GM23338 (cell line): ENCODE measurements at regions not wholly inside any gene's neighbourhood (a gene's known extent, or its start where the extent isn't known, plus 50 kb on each side); places are given as distances from the start of the nearest gene placed in this dataset.
A peak's percentile ranks its signal among the peaks of the same experiment; 100 is the strongest.

Experiments
- ATAC-seq: fragments of 200-7000 bp; cut with Tn5 transposase; 3 replicates; pipeline ENCODE4 v1.9.1; 2020
- DNase-seq: peaks from one replicate; pipeline ENCODE4 v3.0.0-alpha.2; 2015; ENCODE audit warnings: low spot score
- H2AFZ ChIP-seq: fragments of 200-600 bp; sonication (generic); 2 replicates; pipeline ENCODE4 v1.8.0; 2016; ENCODE audit warnings: antibody characterized with exemption, mild to moderate bottlenecking, moderate library complexity
- H3F3A ChIP-seq: fragments of 200-600 bp; sonication (generic); replicated peaks from 2 replicates; pipeline ENCODE4 v1.8.0; 2017; ENCODE audit warnings: antibody characterized with exemption, mixed run types, low read depth
- H3K27ac ChIP-seq: fragments of 200-600 bp; sonication (generic); 2 replicates; pipeline ENCODE4 v1.6.1; 2016; ENCODE audit warnings: low read depth
- H3K27me3 ChIP-seq: fragments of 200-600 bp; sonication (generic); 2 replicates; pipeline ENCODE4 v1.8.0; 2016; ENCODE audit warnings: mild to moderate bottlenecking, mixed run types, moderate library complexity; ENCODE audit not compliant: insufficient read depth
- H3K36me3 ChIP-seq: fragments of 200-600 bp; sonication (generic); 2 replicates; pipeline ENCODE4 v1.8.0; 2016; ENCODE audit warnings: mild to moderate bottlenecking; ENCODE audit not compliant: insufficient read depth
- H3K4me1 ChIP-seq: fragments of 200-600 bp; sonication (generic); 2 replicates; pipeline ENCODE4 v1.8.0; 2016; ENCODE audit warnings: mild to moderate bottlenecking, moderate library complexity; ENCODE audit not compliant: insufficient read depth
- H3K4me2 ChIP-seq: fragments of 200-600 bp; sonication (generic); 2 replicates; pipeline ENCODE4 v1.7.1; 2017; ENCODE audit warnings: mixed run types
- H3K4me3 ChIP-seq: fragments of 200-600 bp; sonication (generic); 2 replicates; pipeline ENCODE4 v1.6.1; 2016; ENCODE audit warnings: mixed run types
- H3K79me2 ChIP-seq: fragments of 200-600 bp; sonication (generic); replicated peaks from 2 replicates; pipeline ENCODE4 v1.8.0; 2017; ENCODE audit warnings: mild to moderate bottlenecking; ENCODE audit not compliant: insufficient read depth
- H3K9me2 ChIP-seq: fragments of 200-600 bp; sonication (generic); 2 replicates; pipeline ENCODE4 v1.8.0; 2017; ENCODE audit not compliant: insufficient read depth
- H4K20me1 ChIP-seq: fragments of 200-600 bp; sonication (generic); replicated peaks from 2 replicates; pipeline ENCODE4 v1.8.0; 2017; ENCODE audit warnings: mild to moderate bottlenecking; ENCODE audit not compliant: insufficient read depth
- H3K27ac Mint-ChIP-seq: 2 replicates; pipeline ENCODE4 v1.8.0; 2020; ENCODE audit warnings: inconsistent platforms, mild to moderate bottlenecking, moderate library complexity, mixed read lengths
- H3K27me3 Mint-ChIP-seq: 3 replicates; pipeline ENCODE4 v1.8.0; 2022; ENCODE audit warnings: low read depth, mild to moderate bottlenecking, moderate library complexity, mixed read lengths, inconsistent platforms; ENCODE audit not compliant: insufficient read depth, poor library complexity
- H3K36me3 Mint-ChIP-seq: 3 replicates; pipeline ENCODE4 v1.8.0; 2021; ENCODE audit warnings: low read depth, mild to moderate bottlenecking, inconsistent platforms, moderate library complexity, mixed read lengths
- H3K4me1 Mint-ChIP-seq: 3 replicates; pipeline ENCODE4 v1.8.0; 2020; ENCODE audit warnings: mild to moderate bottlenecking, inconsistent platforms, mixed read lengths
- H3K4me3 Mint-ChIP-seq: 3 replicates; pipeline ENCODE4 v1.8.0; 2021; ENCODE audit warnings: moderate library complexity, mild to moderate bottlenecking, inconsistent platforms, mixed read lengths
- H3K9me3 Mint-ChIP-seq: 3 replicates; pipeline ENCODE4 v1.8.0; 2020; ENCODE audit warnings: moderate library complexity, mild to moderate bottlenecking, inconsistent platforms, mixed read lengths
- EZH2 ChIP-seq: fragments of 200-600 bp; sonication (generic); IDR thresholded peaks from one replicate; pipeline ENCODE4 v1.8.0; 2017; ENCODE audit warnings: antibody characterized with exemption, mild to moderate bottlenecking, low read depth; ENCODE audit not compliant: unreplicated experiment
- NANOG ChIP-seq: IDR thresholded peaks from 2 replicates; pipeline ENCODE4 v1.6.1; 2016; ENCODE audit warnings: antibody characterized with exemption, borderline replicate concordance
- POLR2AphosphoS5 ChIP-seq: IDR thresholded peaks from 2 replicates; pipeline ENCODE4 v1.6.1; 2016; ENCODE audit warnings: antibody characterized with exemption, low read depth
- STAT1 ChIP-seq: IDR thresholded peaks from one replicate; pipeline ENCODE4 v1.6.1; 2016; ENCODE audit warnings: antibody characterized with exemption; ENCODE audit not compliant: unreplicated experiment
- ZNF331 ChIP-seq: fragments of 250-450 bp; sonication (Bioruptor Pico); IDR thresholded peaks from 2 replicates; pipeline ENCODE4 v1.5.0; 2020; ENCODE audit warnings: low read depth, mild to moderate bottlenecking, moderate library complexity
- TF ChIP-seq, protein P1 (sequence below): fragments of 250-450 bp; sonication (Bioruptor Pico); IDR thresholded peaks from 2 replicates; pipeline ENCODE4 v1.5.0; 2020; ENCODE audit warnings: mild to moderate bottlenecking, moderate library complexity
- TF ChIP-seq, protein P2 (sequence below): IDR thresholded peaks from one replicate; pipeline ENCODE4 v1.6.1; 2018; ENCODE audit warnings: antibody characterized with exemption; ENCODE audit not compliant: unreplicated experiment
- TF ChIP-seq, protein P3 (sequence below), 2 experiments: fragments of 200-600 bp in 1 of 2; sonication (generic) in 1 of 2; conservative IDR thresholded peaks; 2 replicates each; pipeline versions ENCODE4 v1.5.1 to v1.6.1; 2016 to 2017; ENCODE audit warnings: antibody characterized with exemption in 2 of 2, low read depth in 2 of 2, mild to moderate bottlenecking in 2 of 2, moderate library complexity in 1 of 2

DNA sequence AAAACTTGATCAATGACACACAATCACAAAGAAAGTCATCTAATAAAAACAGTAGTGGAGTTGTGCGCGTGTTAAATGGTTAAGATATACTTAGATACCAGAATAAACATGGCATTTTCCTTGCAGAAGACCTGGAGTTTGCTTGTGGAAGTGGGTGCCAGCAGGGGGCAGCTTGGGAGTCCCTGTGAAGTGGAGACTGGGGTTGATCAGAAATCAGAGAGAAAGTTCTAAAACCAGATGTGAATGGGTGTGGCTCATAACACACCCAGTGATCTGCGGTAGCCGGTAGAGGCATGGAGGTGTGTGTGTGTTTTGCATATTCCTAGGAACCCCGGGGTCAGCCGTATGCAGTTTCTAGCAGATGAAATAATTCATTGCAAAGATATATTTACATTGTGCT lies 300.1 kb upstream of the TRIB2 start:
- no peak for ATAC-seq
- peaks cover 13% of the 10 kb centered on the region; the same call in 2 of the 3 replicates for H3K9me3 Mint-ChIP-seq

DNA sequence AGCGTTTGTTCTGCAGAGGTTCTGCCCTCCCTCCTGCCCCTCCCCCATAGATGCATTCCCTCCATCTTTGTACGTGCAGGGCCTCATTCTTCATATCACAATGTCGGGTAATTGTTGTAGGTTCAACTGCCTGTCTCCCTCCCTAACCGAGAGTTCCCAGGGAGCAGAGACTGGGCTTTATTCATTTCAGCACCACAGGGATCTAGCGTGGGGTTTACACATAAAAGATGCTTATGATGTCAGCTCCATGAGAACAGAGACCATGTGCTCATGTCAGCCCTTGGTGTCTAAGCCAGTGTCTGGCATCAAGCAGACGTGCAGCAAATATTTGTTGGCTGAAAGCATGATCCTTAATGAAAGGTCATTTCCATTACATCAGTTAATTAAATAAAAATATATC lies 298.9 kb upstream of the TRIB2 start:
- no peak overlapping the region for H3K4me2 ChIP-seq
- ATAC-seq = no peak
- no peak overlapping the region for H2AFZ ChIP-seq
- Mint-ChIP-seq H3K27me3 (no peaks in the 10 kb centered on the region), H3K36me3 (peaks cover 5% of the 10 kb centered on the region; the same call in 2 of the 3 replicates), H3K4me3 (no peak overlapping the region), H3K4me1 (no peaks in the 10 kb centered on the region), H3K27ac (no peak overlapping the region), H3K9me3 (peaks cover 11% of the 10 kb centered on the region; the same call in 2 of the 3 replicates)
- H3K9me2 ChIP-seq = peaks cover 5% of the 10 kb centered on the region; the same call in 1 of the 2 replicates
- H3K27ac ChIP-seq = no peak overlapping the region
- no peak for DNase-seq
- H3K4me1 ChIP-seq = no peaks in the 10 kb centered on the region
- no peak overlapping the region for H3K4me3 ChIP-seq
- no peaks in the 10 kb centered on the region for H3K36me3 ChIP-seq
- no peaks in the 10 kb centered on the region for H4K20me1 ChIP-seq
- no peaks in the 10 kb centered on the region for H3K27me3 ChIP-seq
- H3K79me2 ChIP-seq = no peaks in the 10 kb centered on the region
- no peaks in the 10 kb centered on the region for H3F3A ChIP-seq
- TF ChIP-seq, protein P1, sequence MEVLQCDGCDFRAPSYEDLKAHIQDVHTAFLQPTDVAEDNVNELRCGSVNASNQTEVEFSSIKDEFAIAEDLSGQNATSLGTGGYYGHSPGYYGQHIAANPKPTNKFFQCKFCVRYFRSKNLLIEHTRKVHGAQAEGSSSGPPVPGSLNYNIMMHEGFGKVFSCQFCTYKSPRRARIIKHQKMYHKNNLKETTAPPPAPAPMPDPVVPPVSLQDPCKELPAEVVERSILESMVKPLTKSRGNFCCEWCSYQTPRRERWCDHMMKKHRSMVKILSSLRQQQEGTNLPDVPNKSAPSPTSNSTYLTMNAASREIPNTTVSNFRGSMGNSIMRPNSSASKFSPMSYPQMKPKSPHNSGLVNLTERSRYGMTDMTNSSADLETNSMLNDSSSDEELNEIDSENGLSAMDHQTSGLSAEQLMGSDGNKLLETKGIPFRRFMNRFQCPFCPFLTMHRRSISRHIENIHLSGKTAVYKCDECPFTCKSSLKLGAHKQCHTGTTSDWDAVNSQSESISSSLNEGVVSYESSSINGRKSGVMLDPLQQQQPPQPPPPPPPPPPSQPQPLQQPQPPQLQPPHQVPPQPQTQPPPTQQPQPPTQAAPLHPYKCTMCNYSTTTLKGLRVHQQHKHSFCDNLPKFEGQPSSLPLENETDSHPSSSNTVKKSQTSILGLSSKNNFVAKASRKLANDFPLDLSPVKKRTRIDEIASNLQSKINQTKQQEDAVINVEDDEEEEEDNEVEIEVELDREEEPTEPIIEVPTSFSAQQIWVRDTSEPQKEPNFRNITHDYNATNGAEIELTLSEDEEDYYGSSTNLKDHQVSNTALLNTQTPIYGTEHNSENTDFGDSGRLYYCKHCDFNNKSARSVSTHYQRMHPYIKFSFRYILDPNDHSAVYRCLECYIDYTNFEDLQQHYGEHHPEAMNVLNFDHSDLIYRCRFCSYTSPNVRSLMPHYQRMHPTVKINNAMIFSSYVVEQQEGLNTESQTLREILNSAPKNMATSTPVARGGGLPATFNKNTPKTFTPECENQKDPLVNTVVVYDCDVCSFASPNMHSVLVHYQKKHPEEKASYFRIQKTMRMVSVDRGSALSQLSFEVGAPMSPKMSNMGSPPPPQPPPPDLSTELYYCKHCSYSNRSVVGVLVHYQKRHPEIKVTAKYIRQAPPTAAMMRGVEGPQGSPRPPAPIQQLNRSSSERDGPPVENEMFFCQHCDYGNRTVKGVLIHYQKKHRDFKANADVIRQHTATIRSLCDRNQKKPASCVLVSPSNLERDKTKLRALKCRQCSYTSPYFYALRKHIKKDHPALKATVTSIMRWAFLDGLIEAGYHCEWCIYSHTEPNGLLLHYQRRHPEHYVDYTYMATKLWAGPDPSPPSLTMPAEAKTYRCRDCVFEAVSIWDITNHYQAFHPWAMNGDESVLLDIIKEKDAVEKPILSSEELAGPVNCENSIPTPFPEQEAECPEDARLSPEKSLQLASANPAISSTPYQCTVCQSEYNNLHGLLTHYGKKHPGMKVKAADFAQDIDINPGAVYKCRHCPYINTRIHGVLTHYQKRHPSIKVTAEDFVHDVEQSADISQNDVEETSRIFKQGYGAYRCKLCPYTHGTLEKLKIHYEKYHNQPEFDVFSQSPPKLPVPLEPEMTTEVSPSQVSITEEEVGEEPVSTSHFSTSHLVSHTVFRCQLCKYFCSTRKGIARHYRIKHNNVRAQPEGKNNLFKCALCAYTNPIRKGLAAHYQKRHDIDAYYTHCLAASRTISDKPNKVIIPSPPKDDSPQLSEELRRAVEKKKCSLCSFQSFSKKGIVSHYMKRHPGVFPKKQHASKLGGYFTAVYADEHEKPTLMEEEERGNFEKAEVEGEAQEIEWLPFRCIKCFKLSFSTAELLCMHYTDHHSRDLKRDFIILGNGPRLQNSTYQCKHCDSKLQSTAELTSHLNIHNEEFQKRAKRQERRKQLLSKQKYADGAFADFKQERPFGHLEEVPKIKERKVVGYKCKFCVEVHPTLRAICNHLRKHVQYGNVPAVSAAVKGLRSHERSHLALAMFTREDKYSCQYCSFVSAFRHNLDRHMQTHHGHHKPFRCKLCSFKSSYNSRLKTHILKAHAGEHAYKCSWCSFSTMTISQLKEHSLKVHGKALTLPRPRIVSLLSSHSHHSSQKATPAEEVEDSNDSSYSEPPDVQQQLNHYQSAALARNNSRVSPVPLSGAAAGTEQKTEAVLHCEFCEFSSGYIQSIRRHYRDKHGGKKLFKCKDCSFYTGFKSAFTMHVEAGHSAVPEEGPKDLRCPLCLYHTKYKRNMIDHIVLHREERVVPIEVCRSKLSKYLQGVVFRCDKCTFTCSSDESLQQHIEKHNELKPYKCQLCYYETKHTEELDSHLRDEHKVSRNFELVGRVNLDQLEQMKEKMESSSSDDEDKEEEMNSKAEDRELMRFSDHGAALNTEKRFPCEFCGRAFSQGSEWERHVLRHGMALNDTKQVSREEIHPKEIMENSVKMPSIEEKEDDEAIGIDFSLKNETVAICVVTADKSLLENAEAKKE (CRISPR knock-in tag) = no peak
- TF ChIP-seq ZNF331 (CRISPR knock-in tag) (no peak), EZH2 (no peak), POLR2AphosphoS5 (no peak), NANOG (no peak), STAT1 (no peak)

More for the DNA sequence above, 300.1 kb upstream of the TRIB2 start:
- Histone ChIP-seq H3K9me2 (peaks cover 11% of the 10 kb centered on the region), H3K4me1 (no peaks in the 10 kb centered on the region), H3K36me3 (no peaks in the 10 kb centered on the region), H3K79me2 (no peaks in the 10 kb centered on the region), H4K20me1 (no peaks in the 10 kb centered on the region), H3F3A (no peaks in the 10 kb centered on the region), H3K27ac (no peak overlapping the region), H3K27me3 (no peaks in the 10 kb centered on the region), H3K4me2 (no peak overlapping the region), H3K4me3 (no peak overlapping the region), H2AFZ (no peak overlapping the region)
- peak; percentile 14 for DNase-seq
- H3K4me1 Mint-ChIP-seq = no peaks in the 10 kb centered on the region
- H3K36me3 Mint-ChIP-seq = peaks cover 5% of the 10 kb centered on the region; the same call in 2 of the 3 replicates
- H3K4me3 Mint-ChIP-seq = no peak overlapping the region
- H3K27me3 Mint-ChIP-seq = no peaks in the 10 kb centered on the region
- TF ChIP-seq, protein P2, sequence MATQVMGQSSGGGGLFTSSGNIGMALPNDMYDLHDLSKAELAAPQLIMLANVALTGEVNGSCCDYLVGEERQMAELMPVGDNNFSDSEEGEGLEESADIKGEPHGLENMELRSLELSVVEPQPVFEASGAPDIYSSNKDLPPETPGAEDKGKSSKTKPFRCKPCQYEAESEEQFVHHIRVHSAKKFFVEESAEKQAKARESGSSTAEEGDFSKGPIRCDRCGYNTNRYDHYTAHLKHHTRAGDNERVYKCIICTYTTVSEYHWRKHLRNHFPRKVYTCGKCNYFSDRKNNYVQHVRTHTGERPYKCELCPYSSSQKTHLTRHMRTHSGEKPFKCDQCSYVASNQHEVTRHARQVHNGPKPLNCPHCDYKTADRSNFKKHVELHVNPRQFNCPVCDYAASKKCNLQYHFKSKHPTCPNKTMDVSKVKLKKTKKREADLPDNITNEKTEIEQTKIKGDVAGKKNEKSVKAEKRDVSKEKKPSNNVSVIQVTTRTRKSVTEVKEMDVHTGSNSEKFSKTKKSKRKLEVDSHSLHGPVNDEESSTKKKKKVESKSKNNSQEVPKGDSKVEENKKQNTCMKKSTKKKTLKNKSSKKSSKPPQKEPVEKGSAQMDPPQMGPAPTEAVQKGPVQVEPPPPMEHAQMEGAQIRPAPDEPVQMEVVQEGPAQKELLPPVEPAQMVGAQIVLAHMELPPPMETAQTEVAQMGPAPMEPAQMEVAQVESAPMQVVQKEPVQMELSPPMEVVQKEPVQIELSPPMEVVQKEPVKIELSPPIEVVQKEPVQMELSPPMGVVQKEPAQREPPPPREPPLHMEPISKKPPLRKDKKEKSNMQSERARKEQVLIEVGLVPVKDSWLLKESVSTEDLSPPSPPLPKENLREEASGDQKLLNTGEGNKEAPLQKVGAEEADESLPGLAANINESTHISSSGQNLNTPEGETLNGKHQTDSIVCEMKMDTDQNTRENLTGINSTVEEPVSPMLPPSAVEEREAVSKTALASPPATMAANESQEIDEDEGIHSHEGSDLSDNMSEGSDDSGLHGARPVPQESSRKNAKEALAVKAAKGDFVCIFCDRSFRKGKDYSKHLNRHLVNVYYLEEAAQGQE = no peak
- TF ChIP-seq, protein P3, sequence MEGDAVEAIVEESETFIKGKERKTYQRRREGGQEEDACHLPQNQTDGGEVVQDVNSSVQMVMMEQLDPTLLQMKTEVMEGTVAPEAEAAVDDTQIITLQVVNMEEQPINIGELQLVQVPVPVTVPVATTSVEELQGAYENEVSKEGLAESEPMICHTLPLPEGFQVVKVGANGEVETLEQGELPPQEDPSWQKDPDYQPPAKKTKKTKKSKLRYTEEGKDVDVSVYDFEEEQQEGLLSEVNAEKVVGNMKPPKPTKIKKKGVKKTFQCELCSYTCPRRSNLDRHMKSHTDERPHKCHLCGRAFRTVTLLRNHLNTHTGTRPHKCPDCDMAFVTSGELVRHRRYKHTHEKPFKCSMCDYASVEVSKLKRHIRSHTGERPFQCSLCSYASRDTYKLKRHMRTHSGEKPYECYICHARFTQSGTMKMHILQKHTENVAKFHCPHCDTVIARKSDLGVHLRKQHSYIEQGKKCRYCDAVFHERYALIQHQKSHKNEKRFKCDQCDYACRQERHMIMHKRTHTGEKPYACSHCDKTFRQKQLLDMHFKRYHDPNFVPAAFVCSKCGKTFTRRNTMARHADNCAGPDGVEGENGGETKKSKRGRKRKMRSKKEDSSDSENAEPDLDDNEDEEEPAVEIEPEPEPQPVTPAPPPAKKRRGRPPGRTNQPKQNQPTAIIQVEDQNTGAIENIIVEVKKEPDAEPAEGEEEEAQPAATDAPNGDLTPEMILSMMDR (conservative IDR thresholded peaks at IDR 0.05; ENCODE audit: low read depth in 2 of 2) = peak in 1 of 2 experiments; percentile 48; a peak in 3 of 4 replicates
- H3K27ac Mint-ChIP-seq = no peak overlapping the region
